ENCODE measurements at regions not wholly inside any gene's neighbourhood (a gene's known extent, or its start where the extent isn't known, plus 50 kb on each side); places are given as distances from the start of the nearest gene placed in this dataset.

DNA sequence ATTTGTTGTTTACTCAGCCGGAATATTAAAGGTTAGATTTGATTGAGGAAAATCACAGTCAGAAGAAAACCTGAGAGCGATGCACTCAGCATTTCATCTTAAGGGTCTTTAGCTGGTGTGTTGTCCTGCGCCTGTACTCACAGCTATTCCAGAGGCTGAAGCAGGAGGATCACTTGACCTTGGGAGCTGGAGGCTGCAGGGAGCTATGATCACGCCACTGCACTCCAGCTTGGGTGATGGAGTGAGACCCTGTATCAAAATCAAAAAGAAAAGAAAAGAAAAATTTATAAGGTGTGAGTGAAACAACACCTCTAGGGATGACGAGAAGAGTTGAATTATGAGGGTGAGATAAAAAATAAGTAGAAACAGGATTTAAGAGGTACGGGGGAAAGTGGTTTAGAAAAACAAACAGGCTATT is 165.0 kb downstream of the TRIM27 start:
- no peak overlapping the region for H3K27ac ChIP-seq (ENCODE audit: low read depth in 2 of 2, low read length in 1 of 2)
- H3K27me3 ChIP-seq (ENCODE audit: control insufficient read depth in 1 of 2, insufficient read depth in 2 of 2, low read length in 2 of 2): peaks cover 5% of the 10 kb centered on the region in 2 donors

DNA sequence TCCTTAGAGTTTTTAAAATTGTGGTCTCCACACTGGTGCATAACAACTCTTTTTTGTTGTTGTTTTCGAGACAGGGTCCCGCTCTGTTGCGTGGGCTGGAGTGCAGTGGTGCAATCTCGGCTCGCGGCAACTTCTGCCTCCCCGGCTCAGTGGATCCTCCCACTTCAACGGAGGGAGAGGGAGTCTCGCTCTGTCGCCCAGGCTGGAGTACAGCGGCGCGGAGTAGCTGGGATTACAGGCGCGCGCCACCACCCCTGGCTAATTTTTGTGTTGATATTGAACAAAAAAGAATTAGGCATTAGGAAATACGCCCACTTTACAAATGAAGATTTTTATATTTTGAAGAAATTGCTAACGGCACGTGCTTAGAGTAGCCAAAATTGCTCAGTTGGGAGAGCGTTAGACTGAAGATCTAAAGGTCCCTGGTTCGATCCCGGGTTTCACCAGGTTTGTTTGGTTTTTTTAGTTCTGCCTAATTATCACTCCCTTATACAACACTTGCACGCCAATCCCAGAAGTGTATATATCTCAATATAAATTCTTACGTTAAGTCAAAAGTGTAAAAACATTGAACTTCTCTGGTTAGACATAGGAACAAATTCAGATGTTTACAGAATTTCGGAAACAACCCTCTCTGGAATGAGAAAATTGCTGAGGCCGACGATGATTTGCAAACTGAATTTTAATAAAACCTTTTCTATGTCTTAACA is 159.6 kb downstream of the TRIM27 start:
- Histone ChIP-seq H3K27ac (ENCODE audit: low read depth in 2 of 2, low read length in 1 of 2) (no peak overlapping the region), H3K36me3 (ENCODE audit: control insufficient read depth in 2 of 2, insufficient read depth in 2 of 2, low read length in 1 of 2) (no peaks in the 10 kb centered on the region), H3K9me3 (ENCODE audit: control insufficient read depth in 2 of 2, insufficient read depth in 1 of 2, low read depth in 1 of 2, low read length in 1 of 2) (peaks cover 0 to 6% of the 10 kb centered on the region in 2 donors), H3K4me1 (ENCODE audit: control insufficient read depth in 2 of 2, insufficient read depth in 2 of 2, low read length in 1 of 2) (no peaks in the 10 kb centered on the region), H3K4me3 (ENCODE audit: low read depth in 1 of 2, low read length in 2 of 2) (no peak overlapping the region), H3K27me3 (ENCODE audit: control insufficient read depth in 1 of 2, insufficient read depth in 2 of 2, low read length in 2 of 2) (peaks cover 9 to 36% of the 10 kb centered on the region in 2 donors)
- 40 to 49% methylated on average over 27 of the region's 27 CpGs for WGBS, 2 donors

More for the DNA sequence above, 165.0 kb downstream of the TRIM27 start:
- 59 to 68% methylated on average over 6 of the region's 6 CpGs for WGBS, 2 donors
- Histone ChIP-seq H3K36me3 (ENCODE audit: control insufficient read depth in 2 of 2, insufficient read depth in 2 of 2, low read length in 1 of 2) (no peaks in the 10 kb centered on the region), H3K9me3 (ENCODE audit: control insufficient read depth in 2 of 2, insufficient read depth in 1 of 2, low read depth in 1 of 2, low read length in 1 of 2) (peaks cover 0 to 3% of the 10 kb centered on the region in 2 donors), H3K4me3 (ENCODE audit: low read depth in 1 of 2, low read length in 2 of 2) (no peak overlapping the region), H3K4me1 (ENCODE audit: control insufficient read depth in 2 of 2, insufficient read depth in 2 of 2, low read length in 1 of 2) (no peaks in the 10 kb centered on the region)

DNA sequence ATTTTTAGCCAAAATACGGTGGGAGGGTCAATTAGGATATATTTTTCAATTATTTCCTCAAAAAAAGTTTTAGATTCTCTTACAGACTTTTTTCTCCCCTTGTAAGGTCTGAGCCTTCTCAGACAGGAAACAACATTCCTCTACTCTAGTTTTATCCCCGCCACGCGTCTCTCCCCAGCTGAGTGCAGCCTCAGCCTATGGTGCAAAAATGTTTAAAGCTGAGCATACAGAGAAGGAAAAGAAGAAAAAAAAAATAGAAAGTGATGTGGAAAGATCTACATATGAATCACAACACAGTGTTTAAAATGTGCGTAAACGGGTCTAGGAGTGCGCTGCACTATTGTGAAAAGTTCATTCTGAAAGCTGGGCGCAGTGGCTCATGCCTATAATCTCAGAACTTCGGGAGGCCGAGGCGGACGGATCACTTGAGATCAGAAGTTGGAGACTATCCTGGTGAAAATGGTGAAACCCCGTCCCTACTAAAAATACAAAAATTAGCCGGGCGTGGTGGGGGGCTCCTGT is 159.0 kb downstream of the TRIM27 start:
- Histone ChIP-seq H3K27ac (ENCODE audit: low read depth in 2 of 2, low read length in 1 of 2) (no peak overlapping the region), H3K4me1 (ENCODE audit: control insufficient read depth in 2 of 2, insufficient read depth in 2 of 2, low read length in 1 of 2) (no peaks in the 10 kb centered on the region), H3K9me3 (ENCODE audit: control insufficient read depth in 2 of 2, insufficient read depth in 1 of 2, low read depth in 1 of 2, low read length in 1 of 2) (peaks cover 0 to 9% of the 10 kb centered on the region in 2 donors), H3K4me3 (ENCODE audit: low read depth in 1 of 2, low read length in 2 of 2) (no peak overlapping the region), H3K27me3 (ENCODE audit: control insufficient read depth in 1 of 2, insufficient read depth in 2 of 2, low read length in 2 of 2) (peaks cover 8 to 35% of the 10 kb centered on the region in 2 donors), H3K36me3 (ENCODE audit: control insufficient read depth in 2 of 2, insufficient read depth in 2 of 2, low read length in 1 of 2) (no peaks in the 10 kb centered on the region)
- WGBS, 2 donors: 25 to 32% methylated on average over 15 of the region's 15 CpGs

GRCh38 chr6:28765978-28766351 is 157.8 kb downstream of the TRIM27 start:
- H3K4me1 ChIP-seq (ENCODE audit: control insufficient read depth in 2 of 2, insufficient read depth in 2 of 2, low read length in 1 of 2): no peaks in the 10 kb centered on the region
- H3K27me3 ChIP-seq (ENCODE audit: control insufficient read depth in 1 of 2, insufficient read depth in 2 of 2, low read length in 2 of 2): peaks cover 12 to 41% of the 10 kb centered on the region in 2 donors
- WGBS, 2 donors: 2 to 3% methylated on average over 13 of the region's 13 CpGs
- peaks cover 0 to 13% of the 10 kb centered on the region in 2 donors for H3K9me3 ChIP-seq (ENCODE audit: control insufficient read depth in 2 of 2, insufficient read depth in 1 of 2, low read depth in 1 of 2, low read length in 1 of 2)
- no peaks in the 10 kb centered on the region for H3K36me3 ChIP-seq (ENCODE audit: control insufficient read depth in 2 of 2, insufficient read depth in 2 of 2, low read length in 1 of 2)
- H3K4me3 ChIP-seq (ENCODE audit: low read depth in 1 of 2, low read length in 2 of 2): no peak overlapping the region
- no peak overlapping the region for H3K27ac ChIP-seq (ENCODE audit: low read depth in 2 of 2, low read length in 1 of 2)

DNA sequence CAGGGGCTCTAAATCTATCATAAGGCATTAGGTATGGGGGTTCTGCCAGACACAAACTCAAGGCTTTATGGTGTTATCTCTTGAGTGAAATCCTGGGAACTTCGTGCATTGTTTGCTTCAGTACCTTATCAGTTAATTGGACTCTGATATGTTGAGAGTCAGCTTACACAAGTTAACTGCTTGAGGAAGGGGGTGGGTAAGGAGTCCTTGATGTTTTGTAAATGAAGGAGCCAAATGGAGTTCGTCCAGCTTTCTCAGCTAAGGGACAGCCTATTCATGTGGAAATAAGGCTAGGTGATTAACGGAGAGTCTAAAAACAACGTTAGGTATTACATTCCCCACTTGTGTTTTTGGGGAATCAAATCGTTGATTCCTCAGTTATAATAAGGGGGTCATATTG is 157.4 kb downstream of the TRIM27 start:
- no peak overlapping the region for H3K27ac ChIP-seq (ENCODE audit: low read depth in 2 of 2, low read length in 1 of 2)
- H3K4me1 ChIP-seq (ENCODE audit: control insufficient read depth in 2 of 2, insufficient read depth in 2 of 2, low read length in 1 of 2): no peaks in the 10 kb centered on the region
- H3K36me3 ChIP-seq (ENCODE audit: control insufficient read depth in 2 of 2, insufficient read depth in 2 of 2, low read length in 1 of 2): no peaks in the 10 kb centered on the region
- WGBS, 2 donors: 2 to 4% methylated on average over 5 of the region's 5 CpGs
- H3K4me3 ChIP-seq (ENCODE audit: low read depth in 1 of 2, low read length in 2 of 2): no peak overlapping the region
- peaks cover 0 to 15% of the 10 kb centered on the region in 2 donors for H3K9me3 ChIP-seq (ENCODE audit: control insufficient read depth in 2 of 2, insufficient read depth in 1 of 2, low read depth in 1 of 2, low read length in 1 of 2)
- peaks cover 12 to 44% of the 10 kb centered on the region in 2 donors for H3K27me3 ChIP-seq (ENCODE audit: control insufficient read depth in 1 of 2, insufficient read depth in 2 of 2, low read length in 2 of 2)

DNA sequence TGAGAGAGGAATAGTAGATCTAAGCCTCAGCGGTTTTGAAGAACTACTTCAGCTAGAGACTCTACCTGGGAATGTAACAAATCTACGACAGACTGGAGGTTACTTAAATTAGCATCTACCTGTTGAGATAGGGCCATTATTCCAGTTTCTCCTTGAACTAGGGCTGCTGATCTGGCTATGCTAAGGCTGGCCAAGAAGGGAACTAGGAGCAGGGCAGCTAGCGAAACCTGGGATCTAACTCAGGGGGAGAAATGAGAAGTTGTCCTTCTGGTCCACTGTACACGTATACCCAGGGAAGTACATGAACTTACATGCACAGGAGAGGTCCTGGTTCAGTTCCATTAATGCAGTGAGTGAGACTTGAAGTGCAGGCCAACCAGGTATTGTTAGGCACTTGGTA is 156.7 kb downstream of the TRIM27 start:
- Histone ChIP-seq H3K9me3 (ENCODE audit: control insufficient read depth in 2 of 2, insufficient read depth in 1 of 2, low read depth in 1 of 2, low read length in 1 of 2) (peaks cover 0 to 17% of the 10 kb centered on the region in 2 donors), H3K27me3 (ENCODE audit: control insufficient read depth in 1 of 2, insufficient read depth in 2 of 2, low read length in 2 of 2) (peaks cover 12 to 49% of the 10 kb centered on the region in 2 donors), H3K36me3 (ENCODE audit: control insufficient read depth in 2 of 2, insufficient read depth in 2 of 2, low read length in 1 of 2) (no peaks in the 10 kb centered on the region), H3K27ac (ENCODE audit: low read depth in 2 of 2, low read length in 1 of 2) (no peak overlapping the region), H3K4me3 (ENCODE audit: low read depth in 1 of 2, low read length in 2 of 2) (no peak overlapping the region), H3K4me1 (ENCODE audit: control insufficient read depth in 2 of 2, insufficient read depth in 2 of 2, low read length in 1 of 2) (no peaks in the 10 kb centered on the region)
- WGBS, 2 donors: 21 to 30% methylated on average over 4 of the region's 4 CpGs

DNA sequence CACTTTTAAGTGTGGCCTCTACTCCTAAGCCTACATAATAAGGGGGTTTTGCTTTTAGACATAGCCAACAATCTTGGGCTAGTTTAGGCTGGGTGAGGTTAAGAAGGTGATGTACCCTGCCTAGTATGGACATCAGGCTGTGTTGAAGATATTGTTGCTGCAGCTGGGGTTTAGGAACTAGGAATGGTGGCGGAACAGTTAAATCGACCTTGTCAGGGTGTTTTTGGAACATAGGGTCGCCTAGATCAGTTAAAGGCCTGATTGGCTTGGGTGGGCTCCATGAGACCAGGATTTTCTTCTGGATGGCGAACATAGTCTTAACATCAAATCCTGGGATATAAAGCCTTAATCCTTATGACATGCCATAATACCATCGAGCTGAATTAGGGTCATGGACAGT is 156.1 kb downstream of the TRIM27 start:
- peaks cover 0 to 17% of the 10 kb centered on the region in 2 donors for H3K9me3 ChIP-seq (ENCODE audit: control insufficient read depth in 2 of 2, insufficient read depth in 1 of 2, low read depth in 1 of 2, low read length in 1 of 2)
- H3K27ac ChIP-seq (ENCODE audit: low read depth in 2 of 2, low read length in 1 of 2): no peak overlapping the region
- H3K27me3 ChIP-seq (ENCODE audit: control insufficient read depth in 1 of 2, insufficient read depth in 2 of 2, low read length in 2 of 2): peaks cover 12 to 54% of the 10 kb centered on the region in 2 donors
- H3K4me1 ChIP-seq (ENCODE audit: control insufficient read depth in 2 of 2, insufficient read depth in 2 of 2, low read length in 1 of 2): no peaks in the 10 kb centered on the region
- 43 to 45% methylated on average over 5 of the region's 5 CpGs for WGBS, 2 donors
- no peaks in the 10 kb centered on the region for H3K36me3 ChIP-seq (ENCODE audit: control insufficient read depth in 2 of 2, insufficient read depth in 2 of 2, low read length in 1 of 2)
- H3K4me3 ChIP-seq (ENCODE audit: low read depth in 1 of 2, low read length in 2 of 2): no peak overlapping the region

GRCh38 chr6:28768187-28768913 is 155.4 kb downstream of the TRIM27 start:
- Histone ChIP-seq H3K9me3 (ENCODE audit: control insufficient read depth in 2 of 2, insufficient read depth in 1 of 2, low read depth in 1 of 2, low read length in 1 of 2) (peaks cover 0 to 24% of the 10 kb centered on the region in 2 donors), H3K4me1 (ENCODE audit: control insufficient read depth in 2 of 2, insufficient read depth in 2 of 2, low read length in 1 of 2) (no peaks in the 10 kb centered on the region), H3K4me3 (ENCODE audit: low read depth in 1 of 2, low read length in 2 of 2) (no peak overlapping the region), H3K27me3 (ENCODE audit: control insufficient read depth in 1 of 2, insufficient read depth in 2 of 2, low read length in 2 of 2) (peaks cover 12 to 61% of the 10 kb centered on the region in 2 donors), H3K27ac (ENCODE audit: low read depth in 2 of 2, low read length in 1 of 2) (no peak overlapping the region), H3K36me3 (ENCODE audit: control insufficient read depth in 2 of 2, insufficient read depth in 2 of 2, low read length in 1 of 2) (no peaks in the 10 kb centered on the region)
- 21 to 25% methylated on average over 12 of the region's 12 CpGs for WGBS, 2 donors

DNA sequence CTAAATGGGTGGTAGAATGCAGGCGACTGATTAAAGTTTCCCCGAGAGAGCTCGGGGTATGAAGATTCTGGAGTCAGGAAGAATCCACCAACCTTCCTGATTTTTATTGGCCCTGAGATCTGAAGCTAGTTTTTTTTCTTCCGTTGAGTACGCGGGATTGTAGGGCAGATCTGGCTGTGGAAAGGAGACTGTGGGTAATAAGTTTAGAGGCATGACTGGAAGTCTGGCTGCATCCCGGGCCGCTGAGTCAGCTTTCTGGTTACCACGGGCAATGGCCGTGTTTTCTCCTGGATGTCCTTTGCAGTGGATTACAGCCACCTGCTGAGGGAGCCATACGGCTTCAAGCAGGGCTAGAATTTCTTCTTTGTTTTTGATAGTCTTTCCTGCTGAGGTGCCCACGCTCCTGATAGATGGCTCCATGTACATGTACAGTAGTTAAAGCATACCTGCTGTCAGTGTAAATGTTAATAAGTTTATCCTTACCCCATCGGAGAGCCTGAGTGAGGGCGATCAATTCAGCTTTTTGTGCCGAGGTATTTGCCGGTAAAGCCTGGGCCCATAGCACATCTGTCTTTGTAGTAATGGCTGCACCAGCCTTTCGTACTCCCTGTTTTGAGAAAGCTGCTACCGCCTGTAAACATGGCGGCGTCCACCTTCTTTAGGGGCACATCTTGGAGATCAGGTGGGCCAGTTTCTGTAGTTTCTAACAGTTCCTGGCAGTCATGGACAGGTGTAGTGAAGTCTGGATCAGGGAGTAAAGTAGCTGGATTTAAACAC is 154.0 kb downstream of the TRIM27 start:
- H3K4me1 ChIP-seq (ENCODE audit: control insufficient read depth in 2 of 2, insufficient read depth in 2 of 2, low read length in 1 of 2): no peaks in the 10 kb centered on the region
- H3K27ac ChIP-seq (ENCODE audit: low read depth in 2 of 2, low read length in 1 of 2): no peak overlapping the region
- H3K9me3 ChIP-seq (ENCODE audit: control insufficient read depth in 2 of 2, insufficient read depth in 1 of 2, low read depth in 1 of 2, low read length in 1 of 2): peaks cover 0 to 29% of the 10 kb centered on the region in 2 donors
- H3K4me3 ChIP-seq (ENCODE audit: low read depth in 1 of 2, low read length in 2 of 2): no peak overlapping the region
- peaks cover 20 to 67% of the 10 kb centered on the region in 2 donors for H3K27me3 ChIP-seq (ENCODE audit: control insufficient read depth in 1 of 2, insufficient read depth in 2 of 2, low read length in 2 of 2)
- no peaks in the 10 kb centered on the region for H3K36me3 ChIP-seq (ENCODE audit: control insufficient read depth in 2 of 2, insufficient read depth in 2 of 2, low read length in 1 of 2)
- WGBS, 2 donors: 14 to 16% methylated on average over 20 of the region's 20 CpGs
